HG03520 (cell line): ENCODE measurements at regions not wholly inside any gene's neighbourhood (a gene's known extent, or its start where the extent isn't known, plus 50 kb on each side); places are given as distances from the start of the nearest gene placed in this dataset.

ENCODE experiments used
- ATAC-seq: cut with Tn5 transposase; IDR thresholded peaks from one replicate; pipeline ENCODE4 v1.9.1; 2021; ENCODE audit warnings: mild to moderate bottlenecking, moderate library complexity; ENCODE audit not compliant: unreplicated experiment

- peak; percentile 73 for ATAC-seq
Measured at GRCh38 chr5:88666761-88667495, 216.1 kb downstream of the MEF2C start.

- ATAC-seq: no peak
Measured at GRCh38 chr5:88665750-88666215, 217.2 kb downstream of the MEF2C start.

GRCh38 chr5:88664645-88665044 lies 218.3 kb downstream of the MEF2C start:
- ATAC-seq: no peak

GRCh38 chr5:88663793-88664216 lies 219.2 kb downstream of the MEF2C start:
- ATAC-seq: no peak

- ATAC-seq: no peak
Measured at GRCh38 chr5:88662846-88663245, 220.1 kb downstream of the MEF2C start.

- no peak for ATAC-seq
Measured at GRCh38 chr5:88661806-88662207, 221.2 kb downstream of the MEF2C start.

- ATAC-seq: peak; percentile 72
Measured at GRCh38 chr5:88660947-88661805, 221.8 kb downstream of the MEF2C start.

- ATAC-seq: no peak
Measured at GRCh38 chr5:88660264-88660946, 222.6 kb downstream of the MEF2C start.

GRCh38 chr5:88659529-88660263 lies 223.3 kb downstream of the MEF2C start:
- peak; percentile 41 for ATAC-seq

- ATAC-seq: no peak
Measured at GRCh38 chr5:88658886-88659285, 224.1 kb downstream of the MEF2C start.

GRCh38 chr5:88657906-88658775 lies 224.8 kb downstream of the MEF2C start:
- no peak for ATAC-seq

- ATAC-seq: no peak
Measured at GRCh38 chr5:88657136-88657535, 225.8 kb downstream of the MEF2C start.

GRCh38 chr5:88656221-88656950 lies 226.6 kb downstream of the MEF2C start:
- no peak for ATAC-seq

GRCh38 chr5:88653471-88653870 lies 229.5 kb downstream of the MEF2C start:
- no peak for ATAC-seq

- no peak for ATAC-seq
Measured at GRCh38 chr5:88647901-88648300, 235.1 kb downstream of the MEF2C start.

- ATAC-seq: no peak
Measured at GRCh38 chr5:88646866-88647265, 236.1 kb downstream of the MEF2C start.

GRCh38 chr5:88644676-88645075 lies 238.3 kb downstream of the MEF2C start:
- ATAC-seq: no peak

- ATAC-seq: no peak
Measured at GRCh38 chr5:88643315-88643714, 239.7 kb downstream of the MEF2C start.

- no peak for ATAC-seq
Measured at GRCh38 chr5:88634014-88634413, 249.0 kb downstream of the MEF2C start.
